CD4-positive, alpha-beta T cell treated with Interleukin-2 at 100 ng/mL for 4 hours (primary cell): ENCODE measurements at regions not wholly inside any gene's neighbourhood (a gene's known extent, or its start where the extent isn't known, plus 50 kb on each side); places are given as distances from the start of the nearest gene placed in this dataset.

Experiments used
- DNase-seq: peaks from one replicate; pipeline ENCODE4 v3.0.0-alpha.2; 2020; ENCODE audit warnings: low spot score

- DNase-seq, result no peak
These were observed 100.1 kb upstream of the ARL4C start for GRCh38 chr2:234596696-234597575.

- DNase-seq, result no peak
These were observed 98.9 kb upstream of the ARL4C start for GRCh38 chr2:234595829-234596228.

GRCh38 chr2:234594715-234595114 lies 97.8 kb upstream of the ARL4C start:
- DNase-seq, result no peak

GRCh38 chr2:234593636-234594035 lies 96.8 kb upstream of the ARL4C start:
- DNase-seq, result no peak

GRCh38 chr2:234592541-234592940 lies 95.7 kb upstream of the ARL4C start:
- DNase-seq, result no peak

GRCh38 chr2:234590076-234590475 lies 93.2 kb upstream of the ARL4C start:
- no peak for DNase-seq

GRCh38 chr2:234588054-234588430 lies 91.2 kb upstream of the ARL4C start:
- DNase-seq, result no peak

GRCh38 chr2:234587341-234588053 lies 90.6 kb upstream of the ARL4C start:
- no peak for DNase-seq

GRCh38 chr2:234583331-234583730 lies 86.5 kb upstream of the ARL4C start:
- no peak for DNase-seq

- DNase-seq, result no peak
These were observed 83.8 kb upstream of the ARL4C start for GRCh38 chr2:234580686-234581085.

GRCh38 chr2:234579231-234579962 lies 82.5 kb upstream of the ARL4C start:
- DNase-seq, result no peak

- DNase-seq, result no peak
These were observed 81.5 kb upstream of the ARL4C start for GRCh38 chr2:234578389-234578788.

GRCh38 chr2:234577191-234577590 lies 80.3 kb upstream of the ARL4C start:
- DNase-seq, result no peak

- DNase-seq, result no peak
These were observed 74.9 kb upstream of the ARL4C start for GRCh38 chr2:234571620-234572407.

- DNase-seq, result no peak
These were observed 73.6 kb upstream of the ARL4C start for GRCh38 chr2:234570476-234570875.

GRCh38 chr2:234569776-234570430 lies 73.0 kb upstream of the ARL4C start:
- DNase-seq, result no peak

- no peak for DNase-seq
These were observed 69.7 kb upstream of the ARL4C start for GRCh38 chr2:234566622-234567021.

- DNase-seq, result no peak
These were observed 69.2 kb upstream of the ARL4C start for GRCh38 chr2:234565842-234566619.

- no peak for DNase-seq
These were observed 68.3 kb upstream of the ARL4C start for GRCh38 chr2:234565201-234565600.

- no peak for DNase-seq
These were observed 67.8 kb upstream of the ARL4C start for GRCh38 chr2:234564699-234565098.

GRCh38 chr2:234559609-234560008 lies 62.7 kb upstream of the ARL4C start:
- no peak for DNase-seq
